ENCODE measurements at regions not wholly inside any gene's neighbourhood (a gene's known extent, or its start where the extent isn't known, plus 50 kb on each side); places are given as distances from the start of the nearest gene placed in this dataset.

- H3K36me3 ChIP-seq (ENCODE audit: control insufficient read depth, insufficient read depth, low read length), result no peaks in the 10 kb centered on the region
- TF ChIP-seq, protein P1, sequence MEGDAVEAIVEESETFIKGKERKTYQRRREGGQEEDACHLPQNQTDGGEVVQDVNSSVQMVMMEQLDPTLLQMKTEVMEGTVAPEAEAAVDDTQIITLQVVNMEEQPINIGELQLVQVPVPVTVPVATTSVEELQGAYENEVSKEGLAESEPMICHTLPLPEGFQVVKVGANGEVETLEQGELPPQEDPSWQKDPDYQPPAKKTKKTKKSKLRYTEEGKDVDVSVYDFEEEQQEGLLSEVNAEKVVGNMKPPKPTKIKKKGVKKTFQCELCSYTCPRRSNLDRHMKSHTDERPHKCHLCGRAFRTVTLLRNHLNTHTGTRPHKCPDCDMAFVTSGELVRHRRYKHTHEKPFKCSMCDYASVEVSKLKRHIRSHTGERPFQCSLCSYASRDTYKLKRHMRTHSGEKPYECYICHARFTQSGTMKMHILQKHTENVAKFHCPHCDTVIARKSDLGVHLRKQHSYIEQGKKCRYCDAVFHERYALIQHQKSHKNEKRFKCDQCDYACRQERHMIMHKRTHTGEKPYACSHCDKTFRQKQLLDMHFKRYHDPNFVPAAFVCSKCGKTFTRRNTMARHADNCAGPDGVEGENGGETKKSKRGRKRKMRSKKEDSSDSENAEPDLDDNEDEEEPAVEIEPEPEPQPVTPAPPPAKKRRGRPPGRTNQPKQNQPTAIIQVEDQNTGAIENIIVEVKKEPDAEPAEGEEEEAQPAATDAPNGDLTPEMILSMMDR (IDR thresholded peaks at IDR 0.05; ENCODE audit: insufficient read depth, low read depth, low read length), result no peak
- POLR2A ChIA-PET, result interaction anchor here (0.7 kb wide), 1 partner anchor 385 kb away, joined by 3 read pairs; no protein-coding TSS in a partner anchor
- H3K27me3 ChIP-seq (ENCODE audit: control insufficient read depth, insufficient read depth, low read length), result no peaks in the 10 kb centered on the region
- peak; percentile 27 for DNase-seq (ENCODE audit: low read depth)
- CTCF ChIA-PET, result interaction anchor here (0.6 to 1.2 kb wide), 5 partner anchors 10 to 367 kb away, joined by 3 to 5 read pairs (median 3); no protein-coding TSS in a partner anchor
- H3K4me3 ChIP-seq (ENCODE audit: low read depth, low read length), result no peak overlapping the region
Observed at GRCh38 chr6:113489952-113490746, 367.0 kb upstream of the MARCKS start.

DNA sequence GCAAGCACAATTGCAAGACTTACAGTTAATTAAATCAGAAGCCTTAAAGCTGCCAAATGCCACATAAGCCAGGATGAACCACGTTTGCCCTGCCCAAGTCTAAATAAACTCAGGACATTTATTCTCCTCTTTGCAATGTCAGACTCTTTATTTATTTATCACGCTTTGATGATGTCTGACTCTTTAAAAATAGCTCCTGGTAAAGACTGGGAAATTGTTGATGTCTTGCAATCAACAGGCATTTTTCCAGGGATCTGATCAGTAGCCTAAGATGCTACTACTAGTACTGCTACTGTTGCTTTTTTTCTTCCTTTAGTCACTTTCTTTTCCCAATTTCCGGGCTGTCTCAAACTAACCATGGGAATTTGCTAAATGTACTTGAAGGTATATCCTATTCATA is 365.8 kb upstream of the MARCKS start:
- ChIA-PET CTCF (interaction anchor here (0.6 kb wide), 1 partner anchor 27 kb away, joined by 3 read pairs; no protein-coding TSS in a partner anchor), POLR2A (no interaction called here)
- Histone ChIP-seq H3K36me3 (ENCODE audit: control insufficient read depth, insufficient read depth, low read length) (no peaks in the 10 kb centered on the region), H3K27me3 (ENCODE audit: control insufficient read depth, insufficient read depth, low read length) (no peaks in the 10 kb centered on the region), H3K4me3 (ENCODE audit: low read depth, low read length) (no peak overlapping the region)
- TF ChIP-seq, protein P1 (IDR thresholded peaks at IDR 0.05; ENCODE audit: insufficient read depth, low read depth, low read length), result no peak
- no peak for DNase-seq (ENCODE audit: low read depth)

GRCh38 chr6:113493991-113494390 is 363.2 kb upstream of the MARCKS start:
- no peak for DNase-seq (ENCODE audit: low read depth)
- ChIA-PET CTCF (no interaction called here), POLR2A (no interaction called here)
- TF ChIP-seq, protein P1 (IDR thresholded peaks at IDR 0.05; ENCODE audit: insufficient read depth, low read depth, low read length), result no peak
- Histone ChIP-seq H3K4me3 (ENCODE audit: low read depth, low read length) (no peak overlapping the region), H3K36me3 (ENCODE audit: control insufficient read depth, insufficient read depth, low read length) (no peaks in the 10 kb centered on the region), H3K27me3 (ENCODE audit: control insufficient read depth, insufficient read depth, low read length) (no peaks in the 10 kb centered on the region)

GRCh38 chr6:113495521-113495920 is 361.6 kb upstream of the MARCKS start:
- H3K4me3 ChIP-seq (ENCODE audit: low read depth, low read length), result no peak overlapping the region
- no peaks in the 10 kb centered on the region for H3K27me3 ChIP-seq (ENCODE audit: control insufficient read depth, insufficient read depth, low read length)
- no peaks in the 10 kb centered on the region for H3K36me3 ChIP-seq (ENCODE audit: control insufficient read depth, insufficient read depth, low read length)
- CTCF ChIA-PET, result no interaction called here
- POLR2A ChIA-PET, result no interaction called here
- TF ChIP-seq, protein P1 (IDR thresholded peaks at IDR 0.05; ENCODE audit: insufficient read depth, low read depth, low read length), result no peak
- peak; percentile 33 for DNase-seq (ENCODE audit: low read depth)

- no peak for DNase-seq (ENCODE audit: low read depth)
- Histone ChIP-seq H3K4me3 (ENCODE audit: low read depth, low read length) (no peak overlapping the region), H3K36me3 (ENCODE audit: control insufficient read depth, insufficient read depth, low read length) (no peaks in the 10 kb centered on the region), H3K27me3 (ENCODE audit: control insufficient read depth, insufficient read depth, low read length) (no peaks in the 10 kb centered on the region)
- ChIA-PET CTCF (no interaction called here), POLR2A (no interaction called here)
- TF ChIP-seq, protein P1 (IDR thresholded peaks at IDR 0.05; ENCODE audit: insufficient read depth, low read depth, low read length), result no peak
Observed at GRCh38 chr6:113496166-113496565, 361.0 kb upstream of the MARCKS start.

Measured in BJ (cell line).